ENCODE measurements at regions not wholly inside any gene's neighbourhood (a gene's known extent, or its start where the extent isn't known, plus 50 kb on each side); places are given as distances from the start of the nearest gene placed in this dataset.

- ChIA-PET POLR2A (no interaction called here), CTCF (no interaction called here)
- Histone ChIP-seq H4K20me1 (ENCODE audit: insufficient read depth) (no peaks in the 10 kb centered on the region), H2AFZ (ENCODE audit: low read depth) (no peak overlapping the region), H3K4me2 (no peak overlapping the region), H3K4me3 (ENCODE audit: low read depth in 2 of 2, low read length in 1 of 2) (no peak overlapping the region), H3K9me2 (no peaks in the 10 kb centered on the region), H3K4me1 (ENCODE audit: control insufficient read depth in 1 of 2, insufficient read depth in 2 of 2, low read depth in 1 of 2, low read length in 1 of 2) (no peaks in the 10 kb centered on the region; a peak in 1 of 4 replicates), H3K79me2 (ENCODE audit: insufficient read depth) (no peaks in the 10 kb centered on the region), H3F3A (replicated peaks; ENCODE audit: insufficient read depth) (no peaks in the 10 kb centered on the region), H3K36me3 (replicated peaks in 1 of 2; ENCODE audit: control insufficient read depth in 1 of 2, insufficient read depth in 2 of 2, low read length in 1 of 2) (no peaks in the 10 kb centered on the region), H3K27ac (ENCODE audit: low read depth in 2 of 2, low read length in 1 of 2) (no peak overlapping the region), H3K27me3 (ENCODE audit: insufficient read depth) (no peaks in the 10 kb centered on the region), H3K9ac (no peak overlapping the region), H3K9me3 (no peaks in the 10 kb centered on the region)
- TF ChIP-seq TEAD4 (IDR thresholded peaks at IDR 0.05; ENCODE audit: borderline replicate concordance, insufficient read depth), result no peak
- TF ChIP-seq GABPA (IDR thresholded peaks at IDR 0.05; ENCODE audit: low read depth), result no peak
- TF ChIP-seq JUND (IDR thresholded peaks at IDR 0.05), result no peak
- TF ChIP-seq MEF2A (IDR thresholded peaks at IDR 0.05; ENCODE audit: borderline replicate concordance, low read depth), result no peak
- no peak for TF ChIP-seq MXI1 (IDR thresholded peaks at IDR 0.05; ENCODE audit: low read depth, low read length)
- no peak for TF ChIP-seq RCOR1 (IDR thresholded peaks at IDR 0.05; ENCODE audit: low read length)
- TF ChIP-seq, protein P1, sequence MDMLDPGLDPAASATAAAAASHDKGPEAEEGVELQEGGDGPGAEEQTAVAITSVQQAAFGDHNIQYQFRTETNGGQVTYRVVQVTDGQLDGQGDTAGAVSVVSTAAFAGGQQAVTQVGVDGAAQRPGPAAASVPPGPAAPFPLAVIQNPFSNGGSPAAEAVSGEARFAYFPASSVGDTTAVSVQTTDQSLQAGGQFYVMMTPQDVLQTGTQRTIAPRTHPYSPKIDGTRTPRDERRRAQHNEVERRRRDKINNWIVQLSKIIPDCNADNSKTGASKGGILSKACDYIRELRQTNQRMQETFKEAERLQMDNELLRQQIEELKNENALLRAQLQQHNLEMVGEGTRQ (IDR thresholded peaks at IDR 0.05; ENCODE audit: borderline replicate concordance, low read depth, low read length), result no peak
- no peak for TF ChIP-seq RFX5 (IDR thresholded peaks at IDR 0.05; ENCODE audit: low read length)
- no peak for TF ChIP-seq SMC3 (IDR thresholded peaks at IDR 0.05; ENCODE audit: low read depth, low read length)
- no peak for TF ChIP-seq MAX (IDR thresholded peaks at IDR 0.05; ENCODE audit: low read depth)
- no peak for TF ChIP-seq IRF3 (IDR thresholded peaks at IDR 0.05; ENCODE audit: low read depth, low read length)
- no peak for TF ChIP-seq YY1 (IDR thresholded peaks at IDR 0.05; ENCODE audit: low read depth)
- TF ChIP-seq EP300 (IDR thresholded peaks at IDR 0.05; ENCODE audit: borderline replicate concordance in 1 of 2, low read depth in 1 of 2, low read length in 1 of 2), result no peak
- no peak for TF ChIP-seq NFIC (IDR thresholded peaks at IDR 0.05; ENCODE audit: borderline replicate concordance)
- TF ChIP-seq FOSL2 (IDR thresholded peaks at IDR 0.05; ENCODE audit: borderline replicate concordance, low read depth), result no peak
- TF ChIP-seq GATA2 (CRISPR knock-in tag; IDR thresholded peaks at IDR 0.05), result no peak
- TF ChIP-seq ELF1 (IDR thresholded peaks at IDR 0.05), result no peak
- no peak for TF ChIP-seq CHD2 (IDR thresholded peaks at IDR 0.05; ENCODE audit: low read length, partially characterized antibody)
- TF ChIP-seq RAD21 (IDR thresholded peaks at IDR 0.05; ENCODE audit: low read length), result no peak
- no peak for TF ChIP-seq NRF1 (IDR thresholded peaks at IDR 0.05; ENCODE audit: low read depth, low read length)
- DNase-seq, result no peak
These were observed 507.8 kb upstream of the CNTN5 start for GRCh38 chr11:98512938-98513337.

DNA sequence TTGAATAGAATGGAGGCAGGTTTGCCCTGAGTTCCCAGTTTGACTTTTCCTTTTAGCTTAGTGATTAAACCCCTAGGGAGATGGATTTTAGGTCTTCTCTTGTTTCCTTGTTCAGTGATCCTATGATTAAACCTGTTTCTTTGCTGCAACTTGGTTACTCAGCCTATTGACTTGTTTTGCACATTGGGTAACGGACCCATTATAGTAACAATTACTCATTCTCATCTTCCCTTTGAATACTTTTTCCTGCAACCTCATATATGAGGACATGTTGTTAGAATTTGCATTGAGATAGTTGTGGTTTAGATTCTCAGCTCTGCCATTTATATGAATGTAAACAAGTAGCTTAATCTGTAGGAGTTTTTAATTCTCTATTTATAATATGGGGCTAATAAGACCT lies 489.2 kb upstream of the CNTN5 start:
- ChIA-PET POLR2A (no interaction called here), CTCF (no interaction called here)
- Histone ChIP-seq H3K27me3 (ENCODE audit: insufficient read depth) (no peaks in the 10 kb centered on the region), H3K9me3 (no peaks in the 10 kb centered on the region), H2AFZ (ENCODE audit: low read depth) (no peak overlapping the region), H3K9ac (no peak overlapping the region), H4K20me1 (ENCODE audit: insufficient read depth) (no peaks in the 10 kb centered on the region), H3K4me1 (ENCODE audit: control insufficient read depth in 1 of 2, insufficient read depth in 2 of 2, low read depth in 1 of 2, low read length in 1 of 2) (no peaks in the 10 kb centered on the region), H3K79me2 (ENCODE audit: insufficient read depth) (no peaks in the 10 kb centered on the region), H3K9me2 (no peaks in the 10 kb centered on the region), H3K27ac (ENCODE audit: low read depth in 2 of 2, low read length in 1 of 2) (no peak overlapping the region), H3K4me2 (no peak overlapping the region), H3K36me3 (replicated peaks in 1 of 2; ENCODE audit: control insufficient read depth in 1 of 2, insufficient read depth in 2 of 2, low read length in 1 of 2) (no peaks in the 10 kb centered on the region), H3K4me3 (ENCODE audit: low read depth in 2 of 2, low read length in 1 of 2) (no peak overlapping the region), H3F3A (replicated peaks; ENCODE audit: insufficient read depth) (no peaks in the 10 kb centered on the region)
- 0% methylated on average over 1 of the region's 1 CpG for WGBS (ENCODE audit: low lambda C conversion rate)
- no peak for TF ChIP-seq RAD21 (IDR thresholded peaks at IDR 0.05; ENCODE audit: low read length)
- TF ChIP-seq ZBTB33 (IDR thresholded peaks at IDR 0.05; ENCODE audit: borderline replicate concordance, low read depth), result no peak
- no peak for TF ChIP-seq RFX5 (IDR thresholded peaks at IDR 0.05; ENCODE audit: low read length)
- TF ChIP-seq FOSL2 (IDR thresholded peaks at IDR 0.05; ENCODE audit: borderline replicate concordance, low read depth), result no peak
- no peak for TF ChIP-seq SIN3A (IDR thresholded peaks at IDR 0.05; ENCODE audit: borderline replicate concordance, low read depth, low read length)
- TF ChIP-seq SMC3 (IDR thresholded peaks at IDR 0.05; ENCODE audit: low read depth, low read length), result no peak
- no peak for DNase-seq

All from SK-N-SH (cell line).